GM12878 (cell line): ENCODE measurements at regions not wholly inside any gene's neighbourhood (a gene's known extent, or its start where the extent isn't known, plus 50 kb on each side); places are given as distances from the start of the nearest gene placed in this dataset.

ENCODE experiments used
- ATAC-seq: fragments of 200-7000 bp; cut with Tn5 transposase; 3 replicates; pipeline ENCODE4 v1.9.1; 2020; ENCODE audit warnings: mild to moderate bottlenecking, moderate library complexity
- BruUV-seq: library from RNA; stranded (reverse); fragments of 400-500 nt; replicated peaks from 2 replicates; lab custom pipeline; 2021; lab: Mats Ljungman, UMichigan
- CTCF ChIA-PET: fragments of 300-600 bp; sonication (Branson Sonifier 250); formaldehyde crosslinking; extraction: SDS; loops from one replicate; lab custom pipeline; 2021; ENCODE audit warnings: inconsistent platforms; lab: Yijun Ruan, JAX
- POLR2A ChIA-PET: fragments of 350-600 bp; formaldehyde crosslinking; extraction: SDS; loops from one replicate; lab custom pipeline; 2021; ENCODE audit warnings: inconsistent platforms; lab: Charles Lee
- RAD21 ChIA-PET: fragments of 300-600 bp; sonication (Branson Sonifier 250); formaldehyde crosslinking; loops from one replicate; lab custom pipeline; 2023; ENCODE audit warnings: antibody characterized with exemption; ENCODE audit not compliant: unreplicated experiment; lab: Charles Lee
- SMC1A ChIA-PET: fragments of 300-600 bp; sonication (Branson Sonifier 250); formaldehyde crosslinking; loops from one replicate; lab custom pipeline; 2023; ENCODE audit not compliant: unreplicated experiment, uncharacterized antibody; lab: Charles Lee
- DNase-seq: peaks from one replicate; pipeline ENCODE4 v3.0.0-alpha.2; 2011; ENCODE audit warnings: low read depth, low spot score
- FAIRE-seq: peaks from 3 replicates; lab custom pipeline; 2011; peaks lifted over from hg19 to GRCh38; lab: Jason Lieb, UNC
- H2AFZ ChIP-seq: 2 replicates; pipeline ENCODE4 v1.6.0; 2011; ENCODE audit warnings: low read depth, low read length, control low read depth; ENCODE audit not compliant: control insufficient read depth
- H3K27ac ChIP-seq: 2 replicates; pipeline ENCODE4 v1.5.1; 2011; ENCODE audit warnings: control low read depth; ENCODE audit not compliant: control insufficient read depth, insufficient read depth
- H3K27me3 ChIP-seq, 2 experiments: replicated peaks in 1 of 2; 2 replicates each; pipeline versions ENCODE4 v1.6.0 to v1.6.1; 2011; ENCODE audit warnings: low read length in 1 of 2; ENCODE audit not compliant: control insufficient read depth in 2 of 2, insufficient read depth in 2 of 2
- H3K36me3 ChIP-seq, 2 experiments: 2 replicates each; pipeline ENCODE4 v1.5.1; 2011; ENCODE audit warnings: low read length in 1 of 2; ENCODE audit not compliant: control insufficient read depth in 2 of 2, insufficient read depth in 2 of 2
- H3K4me1 ChIP-seq: 2 replicates; pipeline ENCODE4 v1.6.1; 2011; ENCODE audit warnings: mild to moderate bottlenecking, low read length, moderate library complexity, mixed read lengths; ENCODE audit not compliant: control insufficient read depth, insufficient read depth
- H3K4me2 ChIP-seq: 2 replicates; pipeline ENCODE4 v1.6.0; 2011; ENCODE audit warnings: control low read depth; ENCODE audit not compliant: control insufficient read depth, insufficient read depth
- H3K4me3 ChIP-seq: fragments of 200-600 bp; sonication (generic); 2 replicates; pipeline ENCODE4 v1.5.1; 2016
- H3K79me2 ChIP-seq: 2 replicates; pipeline ENCODE4 v1.6.0; 2011; ENCODE audit warnings: low read length; ENCODE audit not compliant: control insufficient read depth, insufficient read depth
- H3K9ac ChIP-seq: 2 replicates; pipeline ENCODE4 v1.8.0; 2011; ENCODE audit warnings: low read length, control low read depth, mixed read lengths; ENCODE audit not compliant: control insufficient read depth, insufficient read depth
- H3K9me3 ChIP-seq: replicated peaks from 3 replicates; pipeline ENCODE4 v1.5.1; 2011; ENCODE audit warnings: mild to moderate bottlenecking, low read length; ENCODE audit not compliant: control insufficient read depth, insufficient read depth
- H4K20me1 ChIP-seq: 2 replicates; pipeline ENCODE4 v1.6.0; 2011; ENCODE audit not compliant: control insufficient read depth, insufficient read depth
- BMI1 ChIP-seq: fragments of 450-650 bp; IDR thresholded peaks from 2 replicates; pipeline ENCODE4 v1.6.1; 2016; ENCODE audit warnings: mild to moderate bottlenecking, moderate library complexity, borderline replicate concordance
- CREB1 ChIP-seq: IDR thresholded peaks from 2 replicates; pipeline ENCODE4 v1.6.1; 2012; ENCODE audit warnings: low read depth, mild to moderate bottlenecking, inconsistent platforms
- CREM ChIP-seq: IDR thresholded peaks from 2 replicates; pipeline ENCODE4 v1.6.1; 2014; ENCODE audit warnings: antibody characterized with exemption, low read depth
- CTCF ChIP-seq, 3 experiments: IDR thresholded peaks in 2 of 3; conservative IDR thresholded peaks in 1 of 3; 2 replicates each; pipeline ENCODE4 v1.5.1; 2011; ENCODE audit warnings: low read depth in 3 of 3, low read length in 3 of 3, mild to moderate bottlenecking in 3 of 3, control low read depth in 2 of 3, moderate library complexity in 2 of 3, inconsistent platforms in 1 of 3, mixed read lengths in 1 of 3; ENCODE audit not compliant: control insufficient read depth in 2 of 3, insufficient read depth in 1 of 3; ENCODE audit errors: extremely low read depth in 1 of 3
- HSF1 ChIP-seq: fragments of 150-350 bp; IDR thresholded peaks from 2 replicates; pipeline ENCODE4 v1.6.1; 2014; ENCODE audit warnings: mild to moderate bottlenecking, low read depth, low read length
- NFYB ChIP-seq: IDR thresholded peaks from 2 replicates; pipeline ENCODE4 v1.6.1; 2011; ENCODE audit warnings: low read depth, mild to moderate bottlenecking, low read length, improper control_type of control experiment, moderate library complexity; ENCODE audit not compliant: insufficient read depth
- RFX5 ChIP-seq: IDR thresholded peaks from 2 replicates; pipeline ENCODE4 v1.6.1; 2011; ENCODE audit warnings: low read depth, low read length, improper control_type of control experiment
- SMAD1 ChIP-seq: fragments of 450-650 bp; IDR thresholded peaks from 2 replicates; pipeline ENCODE4 v1.6.1; 2018; ENCODE audit warnings: mild to moderate bottlenecking, low read depth; ENCODE audit not compliant: partially characterized antibody
- SMARCA5 ChIP-seq: fragments of 450-650 bp; IDR thresholded peaks from 2 replicates; pipeline ENCODE4 v1.6.1; 2017; ENCODE audit warnings: mild to moderate bottlenecking
- TBL1XR1 ChIP-seq: IDR thresholded peaks from 2 replicates; pipeline ENCODE4 v1.6.1; 2012; ENCODE audit warnings: low read depth, low read length, improper control_type of control experiment
- WRNIP1 ChIP-seq: IDR thresholded peaks from 2 replicates; pipeline ENCODE4 v1.6.1; 2011; ENCODE audit warnings: low read depth, low read length, improper control_type of control experiment, borderline replicate concordance
- YBX1 ChIP-seq: fragments of 450-650 bp; IDR thresholded peaks from 2 replicates; pipeline ENCODE4 v1.6.1; 2016; ENCODE audit warnings: antibody characterized with exemption
- ZNF207 ChIP-seq: fragments of 450-650 bp; IDR thresholded peaks from 2 replicates; pipeline ENCODE4 v1.6.1; 2014; ENCODE audit warnings: antibody characterized with exemption, mild to moderate bottlenecking, borderline replicate concordance
- ZNF274 ChIP-seq: IDR thresholded peaks from one replicate; pipeline ENCODE4 v1.8.0; 2011; ENCODE audit not compliant: insufficient read length, insufficient read depth
- WGBS: methylation state at CpG from one replicate; pipeline ENCODE4 v1.1.6; 2016; ENCODE audit warnings: low lambda C conversion rate; ENCODE audit not compliant: insufficient replicate concordance, insufficient coverage; ENCODE audit errors: missing lambda C conversion rate; 5-methylcytosine and 5-hydroxymethylcytosine counted together
- in situ Hi-C: fragments of 300-500 bp; cut with MboI; formaldehyde crosslinking; loops from 9 replicates; pipeline ENCODE4 v1.14.3; 2018; ENCODE audit warnings: mixed read lengths
- intact Hi-C: fragments of 100-400 bp; cut with micrococcal nuclease; formaldehyde crosslinking; loops from one replicate; pipeline ENCODE4 v1.14.2; 2022; ENCODE audit not compliant: unreplicated experiment

GRCh38 chr1:228940526-228940925 is 205.2 kb downstream of the RHOU start (continued):
- TF ChIP-seq TBL1XR1 (no peak), YBX1 (no peak), CTCF (IDR thresholded peaks at IDR 0.05 in 2 of 3, conservative IDR thresholded peaks at IDR 0.05 in 1 of 3; ENCODE audit: control insufficient read depth in 2 of 3, extremely low read depth in 1 of 3, insufficient read depth in 1 of 3, low read depth in 3 of 3, low read length in 3 of 3) (no peak), ZNF274 (no peak), WRNIP1 (no peak), RFX5 (no peak), NFYB (no peak)

GRCh38 chr1:228940926-228941325 is 205.6 kb downstream of the RHOU start:
- no peak for ATAC-seq
- ChIA-PET RAD21 (no interaction called here), SMC1A (no interaction called here), CTCF (no interaction called here), POLR2A (no interaction called here)
- Histone ChIP-seq H3K4me1 (no peaks in the 10 kb centered on the region), H3K27me3 (no peaks in the 10 kb centered on the region; a peak in 2 of 4 replicates), H3K4me2 (no peak overlapping the region), H3K36me3 (no peaks in the 10 kb centered on the region), H3K27ac (no peak overlapping the region), H3K79me2 (no peaks in the 10 kb centered on the region), H4K20me1 (no peaks in the 10 kb centered on the region), H3K4me3 (no peak overlapping the region), H2AFZ (no peak overlapping the region), H3K9me3 (no peaks in the 10 kb centered on the region), H3K9ac (no peak overlapping the region)
- TF ChIP-seq SMARCA5 (no peak), HSF1 (no peak), CREB1 (no peak), CREM (no peak), SMAD1 (no peak), BMI1 (no peak), ZNF207 (no peak)
- 1% methylated on average over 6 of the region's 6 CpGs for whole genome bisulfite sequencing
- no peak for FAIRE-seq
- in situ Hi-C loops (no loop called here), intact Hi-C loops (no loop called here)
- no peak for DNase-seq
- no TSS peak for BruUV-seq
